ENCODE measurements at regions not wholly inside any gene's neighbourhood (a gene's known extent, or its start where the extent isn't known, plus 50 kb on each side); places are given as distances from the start of the nearest gene placed in this dataset.

DNA sequence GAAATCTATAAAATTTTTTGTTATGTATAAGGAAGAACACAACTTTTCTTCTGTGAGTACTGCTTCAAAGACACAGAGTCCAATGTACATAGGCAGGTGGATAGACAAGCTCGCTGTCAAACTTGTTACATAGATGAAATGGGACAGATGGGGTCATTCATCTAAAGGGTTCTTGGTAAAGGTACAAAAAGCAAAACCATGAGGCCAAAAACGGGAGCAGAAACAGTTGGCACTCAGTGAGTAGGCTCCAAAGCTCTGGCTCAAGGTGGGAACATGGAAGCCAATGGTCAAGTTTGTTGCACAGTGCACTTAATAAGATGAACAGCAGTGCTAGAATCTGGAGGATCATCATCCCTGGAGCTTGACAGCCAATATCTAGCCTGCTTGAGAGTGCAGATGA, 979.0 kb upstream of the EEF2KMT start:
- Mint-ChIP-seq H3K36me3 (ENCODE audit: insufficient read depth in 2 of 2) (no peaks in the 10 kb centered on the region), H3K4me1 (ENCODE audit: low read depth) (no peaks in the 10 kb centered on the region), H3K4me3 (no peak overlapping the region), H3K27me3 (ENCODE audit: low read depth) (no peaks in the 10 kb centered on the region), H3K9me3 (peaks cover 3 to 8% of the 10 kb centered on the region in 2 donors), H3K27ac (no peak overlapping the region)
- ATAC-seq (replicated peaks in 1 of 2) (no peak), DNase-seq (no peak)

- Mint-ChIP-seq H3K9me3 (peaks cover 7% of the 10 kb centered on the region in 2 donors), H3K36me3 (ENCODE audit: insufficient read depth in 2 of 2) (no peaks in the 10 kb centered on the region), H3K4me1 (ENCODE audit: low read depth) (no peaks in the 10 kb centered on the region), H3K27ac (no peak overlapping the region), H3K4me3 (no peak overlapping the region), H3K27me3 (ENCODE audit: low read depth) (no peaks in the 10 kb centered on the region)
- DNase-seq: no peak
- ATAC-seq (replicated peaks in 1 of 2): no peak
These were observed 970.5 kb upstream of the EEF2KMT start for GRCh38 chr16:6068063-6068462.

- Mint-ChIP-seq H3K9me3 (peaks cover 5% of the 10 kb centered on the region in 2 donors), H3K4me3 (no peak overlapping the region), H3K27me3 (ENCODE audit: low read depth) (no peaks in the 10 kb centered on the region), H3K4me1 (ENCODE audit: low read depth) (no peaks in the 10 kb centered on the region), H3K36me3 (ENCODE audit: insufficient read depth in 2 of 2) (no peaks in the 10 kb centered on the region), H3K27ac (no peak overlapping the region)
- ATAC-seq (replicated peaks in 1 of 2) (no peak), DNase-seq (no peak)
These were observed 969.1 kb upstream of the EEF2KMT start for GRCh38 chr16:6066652-6067051.

DNA sequence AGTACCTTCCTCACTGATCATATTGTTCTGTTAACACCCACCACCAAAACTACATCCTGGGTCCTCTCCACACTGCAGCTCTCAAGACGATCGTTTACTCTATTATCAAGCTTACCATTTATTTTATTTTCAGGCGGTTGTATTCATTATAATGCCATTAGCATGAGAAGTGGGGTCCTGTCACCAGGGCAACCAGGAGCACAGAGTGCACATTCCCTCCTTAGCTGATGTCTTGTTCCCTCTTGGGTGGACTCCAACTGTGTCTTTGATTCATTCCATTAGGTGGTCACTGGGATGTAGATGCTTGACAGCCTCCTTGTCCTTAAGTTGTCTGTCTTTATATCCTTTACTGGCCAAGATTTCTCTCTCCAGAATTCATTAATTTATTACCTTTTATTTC, 965.9 kb upstream of the EEF2KMT start:
- ATAC-seq (replicated peaks in 1 of 2) (no peak), DNase-seq (no peak)
- H3K4me1 Mint-ChIP-seq (ENCODE audit: low read depth): no peaks in the 10 kb centered on the region
- H3K27ac Mint-ChIP-seq: no peak overlapping the region
- no peaks in the 10 kb centered on the region for H3K27me3 Mint-ChIP-seq (ENCODE audit: low read depth)
- peaks cover 4 to 6% of the 10 kb centered on the region in 2 donors for H3K9me3 Mint-ChIP-seq
- H3K36me3 Mint-ChIP-seq (ENCODE audit: insufficient read depth in 2 of 2): no peaks in the 10 kb centered on the region
- H3K4me3 Mint-ChIP-seq: no peak overlapping the region

- H3K27me3 Mint-ChIP-seq (ENCODE audit: low read depth): no peaks in the 10 kb centered on the region
These were observed 962.1 kb upstream of the EEF2KMT start for GRCh38 chr16:6059671-6060070.

GRCh38 chr16:6057821-6058220, 960.2 kb upstream of the EEF2KMT start:
- Mint-ChIP-seq H3K27me3 (ENCODE audit: low read depth) (no peaks in the 10 kb centered on the region), H3K4me1 (ENCODE audit: low read depth) (no peaks in the 10 kb centered on the region), H3K4me3 (no peak overlapping the region), H3K9me3 (peaks cover 4 to 8% of the 10 kb centered on the region in 2 donors), H3K27ac (no peak overlapping the region), H3K36me3 (ENCODE audit: insufficient read depth in 2 of 2) (no peaks in the 10 kb centered on the region)
- no peak for DNase-seq
- no peak for ATAC-seq (replicated peaks in 1 of 2)

More at GRCh38 chr16:6059671-6060070, 962.1 kb upstream of the EEF2KMT start:
- ATAC-seq (replicated peaks in 1 of 2) (no peak), DNase-seq (no peak)
- H3K9me3 Mint-ChIP-seq: peaks cover 7 to 8% of the 10 kb centered on the region in 2 donors
- no peaks in the 10 kb centered on the region for H3K36me3 Mint-ChIP-seq (ENCODE audit: insufficient read depth in 2 of 2)
- H3K4me1 Mint-ChIP-seq (ENCODE audit: low read depth): no peaks in the 10 kb centered on the region
- H3K4me3 Mint-ChIP-seq: no peak overlapping the region
- no peak overlapping the region for H3K27ac Mint-ChIP-seq

- H3K4me1 Mint-ChIP-seq (ENCODE audit: low read depth): no peaks in the 10 kb centered on the region
These were observed 950.4 kb upstream of the EEF2KMT start for GRCh38 chr16:6048017-6048416.

GRCh38 chr16:6047325-6047724, 949.7 kb upstream of the EEF2KMT start:
- no peak for ATAC-seq (replicated peaks in 1 of 2)
- DNase-seq: no peak
- Mint-ChIP-seq H3K9me3 (peaks cover 15 to 16% of the 10 kb centered on the region in 2 donors), H3K4me1 (ENCODE audit: low read depth) (no peaks in the 10 kb centered on the region), H3K4me3 (no peak overlapping the region), H3K27me3 (ENCODE audit: low read depth) (no peaks in the 10 kb centered on the region), H3K36me3 (ENCODE audit: insufficient read depth in 2 of 2) (peaks cover 2% of the 10 kb centered on the region in 2 donors), H3K27ac (no peak overlapping the region)

More at GRCh38 chr16:6048017-6048416, 950.4 kb upstream of the EEF2KMT start:
- H3K36me3 Mint-ChIP-seq (ENCODE audit: insufficient read depth in 2 of 2): peaks cover 0 to 2% of the 10 kb centered on the region in 2 donors
- ATAC-seq (replicated peaks in 1 of 2) (no peak), DNase-seq (no peak)
- H3K27ac Mint-ChIP-seq: no peak overlapping the region
- no peaks in the 10 kb centered on the region for H3K27me3 Mint-ChIP-seq (ENCODE audit: low read depth)
- H3K4me3 Mint-ChIP-seq: no peak overlapping the region
- H3K9me3 Mint-ChIP-seq: peaks cover 12 to 14% of the 10 kb centered on the region in 2 donors

GRCh38 chr16:6038941-6039645, 941.5 kb upstream of the EEF2KMT start:
- no peaks in the 10 kb centered on the region for H3K27me3 Mint-ChIP-seq (ENCODE audit: low read depth)
- no peak overlapping the region for H3K27ac Mint-ChIP-seq
- ATAC-seq (replicated peaks in 1 of 2) (no peak), DNase-seq (no peak)
- H3K36me3 Mint-ChIP-seq (ENCODE audit: insufficient read depth in 2 of 2): peaks cover 0 to 2% of the 10 kb centered on the region in 2 donors
- H3K9me3 Mint-ChIP-seq: peaks cover 3 to 10% of the 10 kb centered on the region in 2 donors
- H3K4me1 Mint-ChIP-seq (ENCODE audit: low read depth): no peaks in the 10 kb centered on the region
- no peak overlapping the region for H3K4me3 Mint-ChIP-seq

DNA sequence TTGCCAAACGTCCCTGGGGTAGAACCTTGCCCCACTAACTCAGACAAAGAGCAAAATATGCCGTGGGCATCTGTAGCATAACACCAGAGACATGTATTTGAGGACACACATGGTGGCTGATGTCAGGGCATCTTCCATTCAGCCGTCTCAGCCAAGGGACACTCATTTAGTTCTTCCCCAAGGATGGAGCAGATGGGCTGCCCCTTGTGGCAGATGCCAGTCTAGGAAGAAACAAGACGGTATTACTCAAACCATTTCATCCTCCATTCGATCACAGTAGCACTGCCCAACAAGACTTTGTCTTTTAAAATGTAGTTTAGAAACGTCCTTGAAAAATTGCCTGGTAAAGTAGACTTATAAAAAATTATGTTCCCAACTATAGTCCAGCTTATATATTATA, 937.6 kb upstream of the EEF2KMT start:
- Mint-ChIP-seq H3K4me1 (ENCODE audit: low read depth) (no peaks in the 10 kb centered on the region), H3K27ac (no peak overlapping the region), H3K27me3 (ENCODE audit: low read depth) (no peaks in the 10 kb centered on the region), H3K9me3 (peaks cover 0 to 5% of the 10 kb centered on the region in 2 donors), H3K36me3 (ENCODE audit: insufficient read depth in 2 of 2) (no peaks in the 10 kb centered on the region), H3K4me3 (no peak overlapping the region)
- no peak for ATAC-seq (replicated peaks in 1 of 2)
- DNase-seq: no peak

DNA sequence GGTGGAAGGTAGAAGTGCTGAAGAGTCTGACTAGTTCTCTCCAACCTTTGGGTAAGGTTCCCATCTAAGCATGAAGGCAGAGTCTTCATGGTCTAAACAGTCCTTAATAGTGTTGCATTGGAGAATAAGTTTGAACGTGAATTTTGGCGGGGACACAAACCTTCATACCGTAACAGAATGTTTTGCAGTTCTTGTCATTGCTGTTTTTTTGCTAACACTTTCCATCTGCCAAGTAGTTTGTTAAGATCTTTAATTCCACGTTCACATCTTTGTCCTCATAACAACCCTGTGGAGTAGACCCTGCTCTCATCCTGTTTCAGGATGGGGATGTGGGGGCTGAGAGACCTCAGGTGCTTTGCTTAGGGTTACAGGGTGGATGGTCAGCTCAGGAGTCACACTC, 936.9 kb upstream of the EEF2KMT start:
- Mint-ChIP-seq H3K4me1 (ENCODE audit: low read depth) (no peaks in the 10 kb centered on the region), H3K9me3 (peaks cover 0 to 5% of the 10 kb centered on the region in 2 donors), H3K4me3 (no peak overlapping the region), H3K27me3 (ENCODE audit: low read depth) (no peaks in the 10 kb centered on the region), H3K36me3 (ENCODE audit: insufficient read depth in 2 of 2) (no peaks in the 10 kb centered on the region), H3K27ac (no peak overlapping the region)
- no peak for ATAC-seq (replicated peaks in 1 of 2)
- no peak for DNase-seq

DNA sequence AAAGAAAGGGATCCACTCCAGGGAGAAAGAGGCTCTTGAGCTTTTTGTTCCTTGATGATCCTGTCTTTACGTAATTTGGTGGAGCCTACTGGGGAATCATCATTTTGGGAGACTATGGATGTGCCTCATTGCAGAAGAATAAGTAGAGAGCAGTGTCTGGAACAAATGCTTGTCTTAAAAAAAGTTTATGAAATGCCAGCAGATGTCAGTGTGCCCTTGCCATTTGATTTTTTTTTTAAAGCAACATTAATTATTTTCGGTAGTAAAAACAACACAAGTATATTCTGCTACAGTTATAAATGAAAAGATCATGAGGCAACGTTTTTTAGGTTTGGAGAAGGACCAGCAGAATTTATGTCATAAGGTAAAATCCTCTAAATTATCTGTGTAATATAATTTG, 934.8 kb upstream of the EEF2KMT start:
- no peak overlapping the region for H3K4me3 Mint-ChIP-seq
- H3K27me3 Mint-ChIP-seq (ENCODE audit: low read depth): no peaks in the 10 kb centered on the region
- H3K36me3 Mint-ChIP-seq (ENCODE audit: insufficient read depth in 2 of 2): no peaks in the 10 kb centered on the region

GRCh38 chr16:6031567-6031966, 934.0 kb upstream of the EEF2KMT start:
- Mint-ChIP-seq H3K4me3 (no peak overlapping the region), H3K9me3 (peaks cover 0 to 10% of the 10 kb centered on the region in 2 donors), H3K36me3 (ENCODE audit: insufficient read depth in 2 of 2) (no peaks in the 10 kb centered on the region), H3K4me1 (ENCODE audit: low read depth) (no peaks in the 10 kb centered on the region), H3K27ac (no peak overlapping the region), H3K27me3 (ENCODE audit: low read depth) (no peaks in the 10 kb centered on the region)
- ATAC-seq (replicated peaks in 1 of 2) (no peak), DNase-seq (no peak)

More for the DNA sequence above, 934.8 kb upstream of the EEF2KMT start:
- ATAC-seq (replicated peaks in 1 of 2) (no peak), DNase-seq (no peak)
- Mint-ChIP-seq H3K27ac (no peak overlapping the region), H3K4me1 (ENCODE audit: low read depth) (no peaks in the 10 kb centered on the region), H3K9me3 (peaks cover 0 to 5% of the 10 kb centered on the region in 2 donors)

DNA sequence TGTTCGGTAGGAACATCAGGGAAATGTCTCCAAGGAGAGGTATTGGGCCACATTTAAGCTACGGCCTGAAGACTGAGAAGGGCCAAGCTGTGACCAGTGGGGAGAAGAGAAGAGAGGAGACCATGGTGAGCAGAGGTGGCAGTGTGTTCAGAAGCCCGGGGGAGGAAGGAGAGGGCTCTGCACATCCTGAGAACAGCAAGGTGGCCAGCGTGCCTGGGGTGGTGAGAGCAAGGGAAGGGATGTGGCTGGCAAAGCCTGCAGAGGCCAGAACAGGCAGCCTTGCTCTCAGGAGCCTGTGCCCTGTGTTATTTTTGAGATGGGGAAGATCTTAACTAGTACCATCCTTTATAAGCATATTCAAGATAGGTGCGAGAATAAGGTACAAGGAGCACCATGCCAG, 933.5 kb upstream of the EEF2KMT start:
- DNase-seq: no peak
- Mint-ChIP-seq H3K9me3 (peaks cover 0 to 10% of the 10 kb centered on the region in 2 donors), H3K4me3 (no peak overlapping the region), H3K27ac (no peak overlapping the region), H3K4me1 (ENCODE audit: low read depth) (no peaks in the 10 kb centered on the region), H3K36me3 (ENCODE audit: insufficient read depth in 2 of 2) (no peaks in the 10 kb centered on the region), H3K27me3 (ENCODE audit: low read depth) (no peaks in the 10 kb centered on the region)
- no peak for ATAC-seq (replicated peaks in 1 of 2)
